ENCODE measurements at regions not wholly inside any gene's neighbourhood (a gene's known extent, or its start where the extent isn't known, plus 50 kb on each side); places are given as distances from the start of the nearest gene placed in this dataset.

DNA sequence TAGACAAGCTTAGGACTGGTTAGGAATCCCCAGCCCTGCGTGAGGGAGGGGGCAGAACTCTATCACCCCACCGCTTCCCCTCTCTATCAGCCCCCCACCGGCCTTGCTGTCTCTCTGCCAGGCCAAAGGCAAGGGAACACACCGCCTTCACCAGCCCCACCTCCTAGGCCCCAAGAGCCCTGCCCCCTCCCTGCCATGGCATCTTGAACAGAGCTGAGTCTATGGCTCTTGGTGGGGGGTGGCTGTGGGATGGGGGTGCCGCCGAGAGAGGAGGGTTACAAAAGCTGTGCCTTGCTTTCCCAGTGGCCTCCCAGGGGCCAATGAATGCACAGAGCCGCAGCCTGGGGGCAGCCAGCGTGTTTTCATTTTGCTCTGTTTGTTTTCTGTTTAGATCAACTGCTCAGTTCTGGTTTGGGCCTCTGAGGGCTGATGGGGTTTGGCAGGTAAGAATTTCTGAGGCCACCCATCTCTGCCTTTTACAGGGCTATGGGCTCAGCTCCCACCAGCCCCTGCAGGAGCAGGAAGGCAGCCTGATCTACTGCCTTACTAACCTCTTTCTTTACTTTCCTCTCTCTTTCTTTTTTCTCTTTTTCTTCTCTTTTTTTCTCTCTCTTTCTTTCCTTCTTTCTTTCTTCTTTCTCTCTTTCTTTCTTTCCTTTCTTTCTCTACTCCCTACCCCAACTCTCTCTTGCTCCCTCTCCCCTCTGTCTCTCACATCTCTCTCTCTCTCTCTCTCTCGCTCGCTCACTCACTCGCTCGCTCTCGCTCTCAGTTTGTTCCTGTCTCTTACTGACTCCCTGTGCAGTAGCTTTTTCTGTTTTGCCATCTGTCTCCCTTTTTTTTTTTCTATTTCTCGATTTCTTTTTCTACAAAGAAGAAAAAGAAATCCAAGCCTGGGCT lies 128.3 kb downstream of the PJA1 start:
- TF ChIP-seq CTCF (IDR thresholded peaks at IDR 0.05) (no peak), POLR2A (IDR thresholded peaks at IDR 0.05) (no peak), POLR2AphosphoS5 (IDR thresholded peaks at IDR 0.05) (no peak), EP300 (IDR thresholded peaks at IDR 0.05) (no peak)

Data from stomach (tissue), 4 donors.